ENCODE measurements at regions not wholly inside any gene's neighbourhood (a gene's known extent, or its start where the extent isn't known, plus 50 kb on each side); places are given as distances from the start of the nearest gene placed in this dataset.

GRCh38 chrX:138794246-138794645 lies 82.7 kb upstream of the FGF13 start:
- H3K27ac ChIP-seq = no peak overlapping the region
- H3K4me3 ChIP-seq = no peak overlapping the region

GRCh38 chrX:138791551-138791950 lies 80.0 kb upstream of the FGF13 start:
- Histone ChIP-seq H3K27ac (no peak overlapping the region), H3K4me3 (no peak overlapping the region)

- Histone ChIP-seq H3K4me3 (no peak overlapping the region), H3K27ac (no peak overlapping the region)
Observed at GRCh38 chrX:138788771-138789170, 77.3 kb upstream of the FGF13 start.

- Histone ChIP-seq H3K4me3 (peak overlapping the region in 1 of 7 experiments; percentile 14), H3K27ac (peak overlapping the region in 1 of 21 experiments; percentile 5)
Observed at GRCh38 chrX:138778576-138778909, 67.0 kb upstream of the FGF13 start.

GRCh38 chrX:138777908-138778575 lies 66.5 kb upstream of the FGF13 start:
- Histone ChIP-seq H3K27ac (peak overlapping the region in 1 of 21 experiments; percentile 5), H3K4me3 (peak overlapping the region in 1 of 7 experiments; percentile 14)

GRCh38 chrX:138777230-138777629 lies 65.7 kb upstream of the FGF13 start:
- Histone ChIP-seq H3K27ac (no peak overlapping the region), H3K4me3 (no peak overlapping the region)

GRCh38 chrX:138775517-138775916 lies 64.0 kb upstream of the FGF13 start:
- no peak overlapping the region for H3K27ac ChIP-seq
- no peak overlapping the region for H3K4me3 ChIP-seq

GRCh38 chrX:138771047-138771446 lies 59.5 kb upstream of the FGF13 start:
- H3K27ac ChIP-seq = no peak overlapping the region
- no peak overlapping the region for H3K4me3 ChIP-seq

- Histone ChIP-seq H3K27ac (no peak overlapping the region), H3K4me3 (no peak overlapping the region)
Observed at GRCh38 chrX:138769918-138770317, 58.4 kb upstream of the FGF13 start.

GRCh38 chrX:138765051-138765450 lies 53.5 kb upstream of the FGF13 start:
- Histone ChIP-seq H3K4me3 (no peak overlapping the region), H3K27ac (no peak overlapping the region)

GRCh38 chrX:138763761-138764160 lies 52.2 kb upstream of the FGF13 start:
- Histone ChIP-seq H3K4me3 (no peak overlapping the region), H3K27ac (no peak overlapping the region)

- Histone ChIP-seq H3K4me3 (no peak overlapping the region), H3K27ac (no peak overlapping the region)
Observed at GRCh38 chrX:138761380-138761779, 49.9 kb upstream of the FGF13 start.
